H1 (cell line): ENCODE measurements at regions not wholly inside any gene's neighbourhood (a gene's known extent, or its start where the extent isn't known, plus 50 kb on each side); places are given as distances from the start of the nearest gene placed in this dataset.

ENCODE experiments used
- CTCF ChIP-seq, 3 experiments: IDR thresholded peaks; 1 replicate in 2 of 3; 2 replicates in 1 of 3; pipeline versions ENCODE4 v1.5.1 to v1.6.1; 2011; ENCODE audit warnings: low read length in 3 of 3, mild to moderate bottlenecking in 3 of 3, inconsistent platforms in 2 of 3, low read depth in 1 of 3, moderate library complexity in 1 of 3; ENCODE audit not compliant: insufficient read depth in 1 of 3; ENCODE audit errors: control extremely low read depth in 1 of 3
- EP300 ChIP-seq, 2 experiments: IDR thresholded peaks; 1 replicate in 1 of 2; 2 replicates in 1 of 2; pipeline ENCODE4 v1.6.1; 2011 to 2012; ENCODE audit warnings: low read depth in 2 of 2, low read length in 2 of 2, mild to moderate bottlenecking in 2 of 2, borderline replicate concordance in 1 of 2, inconsistent platforms in 1 of 2, moderate library complexity in 1 of 2
- EZH2 ChIP-seq: fragments of 200-600 bp; sonication (generic); IDR thresholded peaks from 2 replicates; pipeline ENCODE4 v1.7.1; 2012; ENCODE audit warnings: low read depth, mild to moderate bottlenecking, moderate library complexity, low read length, inconsistent platforms; ENCODE audit not compliant: severe bottlenecking
- MAFK ChIP-seq: IDR thresholded peaks from 2 replicates; pipeline ENCODE4 v1.6.1; 2012; ENCODE audit warnings: low read depth, mild to moderate bottlenecking, improper control_type of control experiment, low read length
- POLR2AphosphoS5 ChIP-seq: IDR thresholded peaks from 2 replicates; pipeline ENCODE4 v1.6.1; 2011; ENCODE audit warnings: low read depth, low read length
- RAD21 ChIP-seq, 2 experiments: IDR thresholded peaks in 1 of 2; conservative IDR thresholded peaks in 1 of 2; 2 replicates each; pipeline ENCODE4 v1.6.1; 2011; ENCODE audit warnings: low read depth in 2 of 2, low read length in 2 of 2, improper control_type of control experiment in 1 of 2, inconsistent platforms in 1 of 2, mild to moderate bottlenecking in 1 of 2, moderate library complexity in 1 of 2
- RFX5 ChIP-seq: IDR thresholded peaks from 2 replicates; pipeline ENCODE4 v1.6.1; 2011; ENCODE audit warnings: low read depth, low read length, improper control_type of control experiment, borderline replicate concordance
- RXRA ChIP-seq: IDR thresholded peaks from 2 replicates; pipeline ENCODE4 v1.6.1; 2011; ENCODE audit warnings: low read depth, mild to moderate bottlenecking, low read length, moderate library complexity; ENCODE audit not compliant: insufficient read depth
- TAF1 ChIP-seq: IDR thresholded peaks from 2 replicates; pipeline ENCODE4 v1.6.1; 2011; ENCODE audit warnings: mild to moderate bottlenecking, low read depth, low read length

DNA sequence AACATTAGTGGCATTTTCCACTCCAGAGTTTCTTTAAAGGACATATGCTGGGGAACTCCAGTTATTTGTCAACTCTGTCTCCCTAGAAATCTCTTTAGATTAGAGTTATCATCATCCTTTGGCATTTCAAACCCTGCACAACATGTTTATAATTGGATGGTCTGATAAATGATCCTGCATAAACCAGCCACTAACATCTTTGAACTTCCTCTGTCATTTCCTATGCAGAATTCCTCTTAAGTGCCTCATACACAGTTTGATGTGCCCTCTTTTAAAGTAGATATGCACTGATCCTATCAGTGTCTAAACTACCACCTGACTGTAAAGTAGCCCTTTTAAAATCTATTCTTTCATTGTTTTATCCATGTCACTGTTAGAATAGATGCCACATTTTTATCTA lies 306.3 kb upstream of the IRAK1BP1 start:
- TF ChIP-seq EP300 (IDR thresholded peaks at IDR 0.05; ENCODE audit: borderline replicate concordance in 1 of 2, low read depth in 2 of 2, low read length in 2 of 2) (no peak), RFX5 (no peak), CTCF (IDR thresholded peaks at IDR 0.05; ENCODE audit: control extremely low read depth in 1 of 3, insufficient read depth in 1 of 3, low read depth in 1 of 3, low read length in 3 of 3) (no peak), RXRA (no peak), TAF1 (no peak), RAD21 (IDR thresholded peaks at IDR 0.05 in 1 of 2, conservative IDR thresholded peaks at IDR 0.05 in 1 of 2; ENCODE audit: low read depth in 2 of 2, low read length in 2 of 2) (no peak), POLR2AphosphoS5 (no peak), MAFK (no peak), EZH2 (no peak)
